ENCODE measurements at regions not wholly inside any gene's neighbourhood (a gene's known extent, or its start where the extent isn't known, plus 50 kb on each side); places are given as distances from the start of the nearest gene placed in this dataset.

DNA sequence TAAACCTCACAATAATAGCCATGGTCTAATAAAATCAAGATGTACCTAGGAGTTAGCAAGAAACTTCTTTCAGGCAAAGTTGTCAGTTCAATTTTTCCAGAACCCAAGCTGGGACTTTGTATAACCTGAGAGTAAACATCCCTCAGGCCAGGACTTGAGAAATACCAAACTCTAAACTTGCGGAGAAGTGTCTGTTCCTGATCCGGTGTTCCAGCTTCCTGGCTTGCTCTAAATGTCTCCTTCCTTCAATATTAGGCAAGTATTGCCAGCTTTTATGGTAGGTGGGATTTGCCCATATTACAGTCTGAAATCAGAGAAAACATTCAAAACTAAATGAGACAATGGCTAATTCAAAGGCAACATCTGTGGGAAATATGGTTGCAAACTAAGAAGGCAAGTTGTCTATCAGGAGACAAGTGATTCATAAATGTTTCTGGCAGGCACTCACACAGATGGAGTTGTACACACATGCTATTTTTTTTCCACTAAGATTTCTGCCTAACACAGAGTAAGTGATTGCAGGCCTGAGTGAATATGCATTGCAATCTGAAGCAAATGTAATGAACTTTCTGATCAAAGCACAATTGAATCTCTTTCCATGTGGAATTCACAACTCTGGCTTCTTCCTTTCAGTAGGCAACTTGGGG, 88.3 kb upstream of the COL8A1 start:
- TF ChIP-seq POLR2AphosphoS5 (IDR thresholded peaks at IDR 0.05) (no peak), POLR2A (IDR thresholded peaks at IDR 0.05) (no peak), EP300 (IDR thresholded peaks at IDR 0.05) (no peak)
- TF ChIP-seq, protein P1, sequence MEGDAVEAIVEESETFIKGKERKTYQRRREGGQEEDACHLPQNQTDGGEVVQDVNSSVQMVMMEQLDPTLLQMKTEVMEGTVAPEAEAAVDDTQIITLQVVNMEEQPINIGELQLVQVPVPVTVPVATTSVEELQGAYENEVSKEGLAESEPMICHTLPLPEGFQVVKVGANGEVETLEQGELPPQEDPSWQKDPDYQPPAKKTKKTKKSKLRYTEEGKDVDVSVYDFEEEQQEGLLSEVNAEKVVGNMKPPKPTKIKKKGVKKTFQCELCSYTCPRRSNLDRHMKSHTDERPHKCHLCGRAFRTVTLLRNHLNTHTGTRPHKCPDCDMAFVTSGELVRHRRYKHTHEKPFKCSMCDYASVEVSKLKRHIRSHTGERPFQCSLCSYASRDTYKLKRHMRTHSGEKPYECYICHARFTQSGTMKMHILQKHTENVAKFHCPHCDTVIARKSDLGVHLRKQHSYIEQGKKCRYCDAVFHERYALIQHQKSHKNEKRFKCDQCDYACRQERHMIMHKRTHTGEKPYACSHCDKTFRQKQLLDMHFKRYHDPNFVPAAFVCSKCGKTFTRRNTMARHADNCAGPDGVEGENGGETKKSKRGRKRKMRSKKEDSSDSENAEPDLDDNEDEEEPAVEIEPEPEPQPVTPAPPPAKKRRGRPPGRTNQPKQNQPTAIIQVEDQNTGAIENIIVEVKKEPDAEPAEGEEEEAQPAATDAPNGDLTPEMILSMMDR (IDR thresholded peaks at IDR 0.05) = no peak
- H3K27me3 ChIP-seq = no peaks in the 10 kb centered on the region
- H3K27ac ChIP-seq = peak overlapping the region in 3 of 4 donors; percentile 8 to 18 (median 8)
- no peak overlapping the region for H3K4me3 ChIP-seq
- 80 to 92% methylated on average over 2 of the region's 2 CpGs for WGBS, 2 donors
- H3K9me3 ChIP-seq = no peaks in the 10 kb centered on the region
- intact Hi-C loops (cut with DNase I) = no loop called here
- no peaks in the 10 kb centered on the region for H3K36me3 ChIP-seq
- DNase-seq = no peak
- H3K4me1 ChIP-seq = peaks cover 0 to 20% (median 3%) of the 10 kb centered on the region in 4 donors

- intact Hi-C loops (cut with DNase I) = no loop called here
- TF ChIP-seq, protein P1 (IDR thresholded peaks at IDR 0.05) = no peak
- TF ChIP-seq POLR2A (IDR thresholded peaks at IDR 0.05) (no peak), EP300 (IDR thresholded peaks at IDR 0.05) (no peak)
- H3K4me1 ChIP-seq = peaks cover 0 to 20% (median 3%) of the 10 kb centered on the region in 4 donors
- no peak for DNase-seq
- H3K27me3 ChIP-seq = no peaks in the 10 kb centered on the region
- WGBS, 2 donors = 58 to 78% methylated on average over 4 of the region's 4 CpGs
- no peak overlapping the region for H3K27ac ChIP-seq
- H3K9me3 ChIP-seq = no peaks in the 10 kb centered on the region
- H3K36me3 ChIP-seq = no peaks in the 10 kb centered on the region
- no peak overlapping the region for H3K4me3 ChIP-seq
Observed at GRCh38 chr3:99549220-99549619, 89.2 kb upstream of the COL8A1 start.

GRCh38 chr3:99548674-99549073, 89.7 kb upstream of the COL8A1 start:
- TF ChIP-seq EP300 (IDR thresholded peaks at IDR 0.05) (no peak), POLR2AphosphoS5 (IDR thresholded peaks at IDR 0.05) (no peak), POLR2A (IDR thresholded peaks at IDR 0.05) (no peak)
- TF ChIP-seq, protein P1 (IDR thresholded peaks at IDR 0.05) = no peak
- H3K9me3 ChIP-seq = no peaks in the 10 kb centered on the region
- no peak for DNase-seq
- no peak overlapping the region for H3K4me3 ChIP-seq
- peaks cover 0 to 20% (median 3%) of the 10 kb centered on the region in 4 donors for H3K4me1 ChIP-seq
- H3K36me3 ChIP-seq = no peaks in the 10 kb centered on the region
- intact Hi-C loops (cut with DNase I) = no loop called here
- no peak overlapping the region for H3K27ac ChIP-seq
- H3K27me3 ChIP-seq = no peaks in the 10 kb centered on the region
- 76 to 85% methylated on average over 1 of the region's 1 CpG for WGBS, 2 donors

- peak overlapping the region in 3 of 4 donors; percentile 31 to 47 (median 44) for H3K27ac ChIP-seq
- H3K36me3 ChIP-seq = no peaks in the 10 kb centered on the region
- DNase-seq = no peak
- peaks cover 0 to 20% (median 3%) of the 10 kb centered on the region in 4 donors for H3K4me1 ChIP-seq
- no peaks in the 10 kb centered on the region for H3K9me3 ChIP-seq
- H3K4me3 ChIP-seq = peak overlapping the region in 1 of 4 donors; percentile 3
- intact Hi-C loops (cut with DNase I) = no loop called here
- 2 to 17% methylated on average over 3 of the region's 3 CpGs for WGBS, 2 donors
- H3K27me3 ChIP-seq = no peaks in the 10 kb centered on the region
- TF ChIP-seq, protein P1 (IDR thresholded peaks at IDR 0.05) = no peak
- TF ChIP-seq POLR2AphosphoS5 (IDR thresholded peaks at IDR 0.05) (no peak), POLR2A (IDR thresholded peaks at IDR 0.05) (no peak), EP300 (IDR thresholded peaks at IDR 0.05) (no peak)
Observed at GRCh38 chr3:99545941-99546580, 92.3 kb upstream of the COL8A1 start.

All from sigmoid colon (tissue), 6 donors.